HFFc6 (cell line): ENCODE measurements at regions not wholly inside any gene's neighbourhood (a gene's known extent, or its start where the extent isn't known, plus 50 kb on each side); places are given as distances from the start of the nearest gene placed in this dataset.

Experiments used
- DNase-seq: peaks from one replicate; pipeline ENCODE4 v3.0.0-alpha.2; 2018
- H3K27ac Mint-ChIP-seq: 2 replicates; pipeline ENCODE4 v1.8.0; 2020; ENCODE audit warnings: mild to moderate bottlenecking, mixed read lengths
- H3K27me3 Mint-ChIP-seq: 2 replicates; pipeline ENCODE4 v1.8.0; 2021; ENCODE audit warnings: mild to moderate bottlenecking, moderate library complexity, mixed read lengths; ENCODE audit not compliant: insufficient read depth
- H3K36me3 Mint-ChIP-seq: 2 replicates; pipeline ENCODE4 v1.8.0; 2021; ENCODE audit warnings: low read depth, mixed read lengths
- H3K4me1 Mint-ChIP-seq: 2 replicates; pipeline ENCODE4 v1.8.0; 2020; ENCODE audit warnings: low read depth, mixed read lengths
- H3K4me3 Mint-ChIP-seq: 2 replicates; pipeline ENCODE4 v1.8.0; 2020; ENCODE audit warnings: mild to moderate bottlenecking, moderate library complexity, mixed read lengths
- H3K9me3 Mint-ChIP-seq: 2 replicates; pipeline ENCODE4 v1.8.0; 2020; ENCODE audit warnings: mild to moderate bottlenecking, mixed read lengths
- CTCF ChIP-seq: fragments of 200-600 bp; sonication (generic); IDR thresholded peaks from 2 replicates; pipeline ENCODE4 v1.5.0; 2021; ENCODE audit warnings: antibody characterized with exemption, mild to moderate bottlenecking

GRCh38 chr2:139990646-139991335 lies 1210.6 kb upstream of the NXPH2 start:
- H3K27ac Mint-ChIP-seq = no peak overlapping the region
- H3K27me3 Mint-ChIP-seq = peaks cover 2% of the 10 kb centered on the region; the same call in 1 of the 2 replicates
- TF ChIP-seq CTCF = no peak
- peaks cover 40% of the 10 kb centered on the region for H3K9me3 Mint-ChIP-seq
- no peak for DNase-seq
- no peaks in the 10 kb centered on the region for H3K4me1 Mint-ChIP-seq
- no peaks in the 10 kb centered on the region; the same call in 1 of the 2 replicates for H3K36me3 Mint-ChIP-seq
- no peak overlapping the region for H3K4me3 Mint-ChIP-seq

GRCh38 chr2:139969323-139969722 lies 1189.1 kb upstream of the NXPH2 start:
- H3K4me3 Mint-ChIP-seq = no peak overlapping the region
- no peaks in the 10 kb centered on the region; the same call in 1 of the 2 replicates for H3K27me3 Mint-ChIP-seq
- peaks cover 66% of the 10 kb centered on the region for H3K9me3 Mint-ChIP-seq
- no peaks in the 10 kb centered on the region for H3K4me1 Mint-ChIP-seq
- no peak overlapping the region for H3K27ac Mint-ChIP-seq
- no peak for TF ChIP-seq CTCF
- no peak for DNase-seq
- H3K36me3 Mint-ChIP-seq = no peaks in the 10 kb centered on the region

GRCh38 chr2:139968588-139968987 lies 1188.4 kb upstream of the NXPH2 start:
- H3K36me3 Mint-ChIP-seq = no peaks in the 10 kb centered on the region
- H3K27me3 Mint-ChIP-seq = no peaks in the 10 kb centered on the region; the same call in 1 of the 2 replicates
- H3K9me3 Mint-ChIP-seq = peaks cover 61% of the 10 kb centered on the region
- no peaks in the 10 kb centered on the region for H3K4me1 Mint-ChIP-seq
- H3K4me3 Mint-ChIP-seq = no peak overlapping the region
- no peak for DNase-seq
- no peak for TF ChIP-seq CTCF
- no peak overlapping the region for H3K27ac Mint-ChIP-seq

GRCh38 chr2:139967665-139968064 lies 1187.5 kb upstream of the NXPH2 start:
- TF ChIP-seq CTCF = no peak
- no peak for DNase-seq
- H3K4me1 Mint-ChIP-seq = no peaks in the 10 kb centered on the region
- no peak overlapping the region for H3K27ac Mint-ChIP-seq
- H3K9me3 Mint-ChIP-seq = peaks cover 52% of the 10 kb centered on the region
- no peaks in the 10 kb centered on the region; the same call in 1 of the 2 replicates for H3K27me3 Mint-ChIP-seq
- no peaks in the 10 kb centered on the region for H3K36me3 Mint-ChIP-seq
- no peak overlapping the region for H3K4me3 Mint-ChIP-seq

- Mint-ChIP-seq H3K4me1 (no peaks in the 10 kb centered on the region), H3K4me3 (no peak overlapping the region), H3K9me3 (peaks cover 40% of the 10 kb centered on the region), H3K27me3 (no peaks in the 10 kb centered on the region; the same call in 1 of the 2 replicates), H3K27ac (no peak overlapping the region), H3K36me3 (no peaks in the 10 kb centered on the region)
- DNase-seq = no peak
- no peak for TF ChIP-seq CTCF
These were observed 1184.7 kb upstream of the NXPH2 start for GRCh38 chr2:139964721-139965440.
